ENCODE measurements at regions not wholly inside any gene's neighbourhood (a gene's known extent, or its start where the extent isn't known, plus 50 kb on each side); places are given as distances from the start of the nearest gene placed in this dataset.

- H3K4me3 ChIP-seq (ENCODE audit: extremely low read depth in 1 of 4, insufficient read depth in 2 of 4, low read depth in 3 of 4, low read length in 4 of 4), result no peak overlapping the region
- H2BK120ac ChIP-seq (replicated peaks; ENCODE audit: low read depth, low read length), result no peak overlapping the region
- FAIRE-seq, result no peak
- H3K4me2 ChIP-seq (ENCODE audit: insufficient read depth in 1 of 2, low read depth in 2 of 2, low read length in 2 of 2), result no peak overlapping the region
- no peak overlapping the region for H3K4ac ChIP-seq (replicated peaks; ENCODE audit: insufficient read length, low read depth, low read length)
- no peak overlapping the region for H2AK5ac ChIP-seq (ENCODE audit: low read depth, low read length)
- no peak overlapping the region for H3K9ac ChIP-seq (replicated peaks in 1 of 4; ENCODE audit: extremely low read depth in 1 of 4, low read depth in 3 of 4, low read length in 3 of 4)
- DNase-seq (ENCODE audit: low read depth in 1 of 2, low spot score in 2 of 2), result no peak
- H2AFZ ChIP-seq (ENCODE audit: low read length), result no peak overlapping the region
- H3K79me2 ChIP-seq (ENCODE audit: control insufficient read depth in 1 of 2, insufficient read depth in 2 of 2, low read length in 2 of 2), result no peaks in the 10 kb centered on the region
- no peak overlapping the region for H2BK15ac ChIP-seq (ENCODE audit: low read length)
- H4K91ac ChIP-seq (replicated peaks; ENCODE audit: insufficient read length, low read length), result no peak overlapping the region
- no peak overlapping the region for H3K27ac ChIP-seq (ENCODE audit: low read depth, low read length)
- H4K8ac ChIP-seq (ENCODE audit: extremely low read depth, insufficient read depth, low read length), result no peak overlapping the region
- no peak overlapping the region for H3K56ac ChIP-seq (replicated peaks; ENCODE audit: insufficient read length, low read depth, low read length)
- peaks cover 0 to 6% (median 0%) of the 10 kb centered on the region in 4 experiments; a peak in 1 of 7 replicates for H3K4me1 ChIP-seq (replicated peaks in 1 of 4; ENCODE audit: control insufficient read depth in 3 of 4, insufficient read depth in 4 of 4, low read length in 3 of 4)
- 76% methylated on average over 4 of the region's 4 CpGs; no CpG with 5 or more reads in 1 of the 2 experiments for WGBS, 2 experiments (ENCODE audit: extremely low coverage in 1 of 2, insufficient coverage in 1 of 2, insufficient read length in 1 of 2, insufficient replicate concordance in 2 of 2, low coverage in 1 of 2, low lambda C conversion rate in 2 of 2, missing lambda C conversion rate in 1 of 2)
- H3K27me3 ChIP-seq (replicated peaks in 1 of 4; ENCODE audit: control insufficient read depth in 3 of 4, extremely low read depth in 1 of 4, insufficient read depth in 3 of 4, low read length in 3 of 4), result no peaks in the 10 kb centered on the region
- no peak overlapping the region for H3K18ac ChIP-seq (ENCODE audit: extremely low read depth, low read length)
- H2BK12ac ChIP-seq (ENCODE audit: low read depth, low read length), result no peak overlapping the region
- H2BK20ac ChIP-seq (ENCODE audit: low read length), result no peak overlapping the region
- H2BK5ac ChIP-seq (ENCODE audit: low read depth, low read length), result no peak overlapping the region
- H4K5ac ChIP-seq (ENCODE audit: insufficient read length, low read depth, low read length), result no peak overlapping the region
- TF ChIP-seq, protein P1, sequence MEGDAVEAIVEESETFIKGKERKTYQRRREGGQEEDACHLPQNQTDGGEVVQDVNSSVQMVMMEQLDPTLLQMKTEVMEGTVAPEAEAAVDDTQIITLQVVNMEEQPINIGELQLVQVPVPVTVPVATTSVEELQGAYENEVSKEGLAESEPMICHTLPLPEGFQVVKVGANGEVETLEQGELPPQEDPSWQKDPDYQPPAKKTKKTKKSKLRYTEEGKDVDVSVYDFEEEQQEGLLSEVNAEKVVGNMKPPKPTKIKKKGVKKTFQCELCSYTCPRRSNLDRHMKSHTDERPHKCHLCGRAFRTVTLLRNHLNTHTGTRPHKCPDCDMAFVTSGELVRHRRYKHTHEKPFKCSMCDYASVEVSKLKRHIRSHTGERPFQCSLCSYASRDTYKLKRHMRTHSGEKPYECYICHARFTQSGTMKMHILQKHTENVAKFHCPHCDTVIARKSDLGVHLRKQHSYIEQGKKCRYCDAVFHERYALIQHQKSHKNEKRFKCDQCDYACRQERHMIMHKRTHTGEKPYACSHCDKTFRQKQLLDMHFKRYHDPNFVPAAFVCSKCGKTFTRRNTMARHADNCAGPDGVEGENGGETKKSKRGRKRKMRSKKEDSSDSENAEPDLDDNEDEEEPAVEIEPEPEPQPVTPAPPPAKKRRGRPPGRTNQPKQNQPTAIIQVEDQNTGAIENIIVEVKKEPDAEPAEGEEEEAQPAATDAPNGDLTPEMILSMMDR (IDR thresholded peaks at IDR 0.05; ENCODE audit: control extremely low read depth in 1 of 3, insufficient read depth in 1 of 3, low read depth in 1 of 3, low read length in 3 of 3), result no peak
- TF ChIP-seq TAF1 (IDR thresholded peaks at IDR 0.05; ENCODE audit: low read depth, low read length), result no peak
- H3K23ac ChIP-seq (ENCODE audit: insufficient read length), result no peak overlapping the region
- H3K23me2 ChIP-seq (ENCODE audit: low read depth, low read length), result no peaks in the 10 kb centered on the region
- no peaks in the 10 kb centered on the region for H3K9me3 ChIP-seq (ENCODE audit: insufficient read depth in 2 of 2, low read depth in 1 of 2, low read length in 1 of 2)
- no peaks in the 10 kb centered on the region for H3K79me1 ChIP-seq (ENCODE audit: low read depth, low read length)
- no peak overlapping the region for H3K14ac ChIP-seq (ENCODE audit: insufficient read length)
- POLR2A ChIA-PET (ENCODE audit: partially characterized antibody), result no interaction called here
- no peaks in the 10 kb centered on the region for H4K20me1 ChIP-seq (replicated peaks in 1 of 2; ENCODE audit: control insufficient read depth in 1 of 2, insufficient read depth in 2 of 2, low read length in 2 of 2)
- no peaks in the 10 kb centered on the region for H3K36me3 ChIP-seq (ENCODE audit: control insufficient read depth in 2 of 4, insufficient read depth in 4 of 4, low read length in 3 of 4)
- CTCF ChIA-PET (ENCODE audit: partially characterized antibody), result interaction anchor here (0.7 to 1.4 kb wide), 3 partner anchors 9 to 60 kb away, joined by 3 to 4 read pairs (median 4); no protein-coding TSS in a partner anchor
Observed at GRCh38 chr2:106332054-106332453, 136.2 kb downstream of the RGPD3 start.
